ENCODE measurements at regions not wholly inside any gene's neighbourhood (a gene's known extent, or its start where the extent isn't known, plus 50 kb on each side); places are given as distances from the start of the nearest gene placed in this dataset.

DNA sequence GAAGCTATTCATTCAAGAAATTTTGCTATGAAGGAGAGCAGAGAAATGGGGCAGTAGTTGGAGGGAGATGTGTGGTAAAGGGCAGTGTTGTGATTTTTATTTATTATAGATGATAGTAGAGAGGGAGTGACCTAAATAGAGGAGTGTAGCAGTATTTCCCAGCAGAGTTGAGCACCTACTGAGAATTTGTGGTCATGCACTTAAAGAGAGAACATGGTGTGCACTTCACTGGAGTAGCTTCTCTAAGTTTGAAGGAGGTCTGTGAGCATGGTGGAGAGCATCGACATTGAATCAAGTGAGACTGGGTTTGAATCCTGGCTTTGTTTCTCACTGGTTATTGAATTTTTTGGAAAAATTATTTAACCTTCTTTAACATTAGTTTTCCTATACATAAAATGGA lies 129.2 kb downstream of the AQP4 start:
- WGBS, 3 donors, result 96 to 100% (median 96%) methylated on average over 1 of the region's 1 CpG
- FAIRE-seq (no peak), DNase-seq (no peak)
- Histone ChIP-seq H3K27me3 (ENCODE audit: control insufficient read depth in 3 of 3, insufficient read depth in 3 of 3, low read length in 3 of 3) (no peaks in the 10 kb centered on the region), H3K36me3 (ENCODE audit: control insufficient read depth in 3 of 3, insufficient read depth in 2 of 3, low read depth in 1 of 3, low read length in 3 of 3) (no peaks in the 10 kb centered on the region), H3K27ac (ENCODE audit: low read depth in 1 of 3, low read length in 2 of 3) (no peak overlapping the region), H3K4me3 (ENCODE audit: low read depth in 1 of 3, low read length in 3 of 3) (no peak overlapping the region), H3K9me3 (ENCODE audit: control insufficient read depth in 2 of 2, insufficient read depth in 1 of 2, low read depth in 1 of 2, low read length in 1 of 2) (no peaks in the 10 kb centered on the region), H3K4me1 (ENCODE audit: control insufficient read depth in 3 of 3, insufficient read depth in 2 of 3, low read depth in 1 of 3, low read length in 2 of 3) (no peaks in the 10 kb centered on the region)

DNA sequence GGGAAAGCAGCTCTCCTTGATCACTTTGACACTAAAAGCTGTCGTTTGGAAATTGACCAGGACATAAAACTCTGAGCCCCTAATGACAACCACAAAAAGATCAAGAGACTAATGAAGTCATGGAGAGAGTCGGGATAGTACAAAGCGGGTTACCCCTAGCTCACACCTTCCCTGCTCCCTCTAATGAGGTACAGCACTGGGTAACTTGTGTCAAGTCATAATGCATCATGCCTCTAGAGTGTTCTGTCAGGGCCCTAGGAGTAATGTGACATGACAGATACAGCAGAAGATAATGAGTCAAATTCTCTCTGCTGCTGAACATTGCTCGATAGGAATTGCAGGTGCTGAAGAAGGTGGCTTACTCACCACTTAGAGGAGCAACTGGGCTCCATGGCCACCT lies 130.7 kb downstream of the AQP4 start:
- Histone ChIP-seq H3K27me3 (ENCODE audit: control insufficient read depth in 3 of 3, insufficient read depth in 3 of 3, low read length in 3 of 3) (no peaks in the 10 kb centered on the region), H3K9me3 (ENCODE audit: control insufficient read depth in 2 of 2, insufficient read depth in 1 of 2, low read depth in 1 of 2, low read length in 1 of 2) (no peaks in the 10 kb centered on the region), H3K27ac (ENCODE audit: low read depth in 1 of 3, low read length in 2 of 3) (no peak overlapping the region), H3K36me3 (ENCODE audit: control insufficient read depth in 3 of 3, insufficient read depth in 2 of 3, low read depth in 1 of 3, low read length in 3 of 3) (no peaks in the 10 kb centered on the region), H3K4me1 (ENCODE audit: control insufficient read depth in 3 of 3, insufficient read depth in 2 of 3, low read depth in 1 of 3, low read length in 2 of 3) (no peaks in the 10 kb centered on the region), H3K4me3 (ENCODE audit: low read depth in 1 of 3, low read length in 3 of 3) (no peak overlapping the region)
- no peak for FAIRE-seq
- WGBS, 3 donors, result 59 to 69% (median 61%) methylated on average over 4 of the region's 4 CpGs
- DNase-seq, result no peak

- DNase-seq, result no peak
- no peak for FAIRE-seq
- no peak overlapping the region for H3K27ac ChIP-seq (ENCODE audit: low read depth in 1 of 3, low read length in 2 of 3)
- no peaks in the 10 kb centered on the region for H3K4me1 ChIP-seq (ENCODE audit: control insufficient read depth in 3 of 3, insufficient read depth in 2 of 3, low read depth in 1 of 3, low read length in 2 of 3)
- H3K9me3 ChIP-seq (ENCODE audit: control insufficient read depth in 2 of 2, insufficient read depth in 1 of 2, low read depth in 1 of 2, low read length in 1 of 2), result no peaks in the 10 kb centered on the region
- H3K36me3 ChIP-seq (ENCODE audit: control insufficient read depth in 3 of 3, insufficient read depth in 2 of 3, low read depth in 1 of 3, low read length in 3 of 3), result no peaks in the 10 kb centered on the region
- H3K27me3 ChIP-seq (ENCODE audit: control insufficient read depth in 3 of 3, insufficient read depth in 3 of 3, low read length in 3 of 3), result no peaks in the 10 kb centered on the region
- WGBS, 3 donors, result 93 to 94% (median 94%) methylated on average over 2 of the region's 2 CpGs
- no peak overlapping the region for H3K4me3 ChIP-seq (ENCODE audit: low read depth in 1 of 3, low read length in 3 of 3)
Measured at GRCh38 chr18:26729449-26729848, 136.1 kb downstream of the AQP4 start.

- H3K36me3 ChIP-seq (ENCODE audit: control insufficient read depth in 3 of 3, insufficient read depth in 2 of 3, low read depth in 1 of 3, low read length in 3 of 3), result no peaks in the 10 kb centered on the region
- no peaks in the 10 kb centered on the region for H3K9me3 ChIP-seq (ENCODE audit: control insufficient read depth in 2 of 2, insufficient read depth in 1 of 2, low read depth in 1 of 2, low read length in 1 of 2)
- H3K4me1 ChIP-seq (ENCODE audit: control insufficient read depth in 3 of 3, insufficient read depth in 2 of 3, low read depth in 1 of 3, low read length in 2 of 3), result no peaks in the 10 kb centered on the region
- WGBS, 3 donors, result 73 to 86% (median 78%) methylated on average over 3 of the region's 3 CpGs
- no peak overlapping the region for H3K4me3 ChIP-seq (ENCODE audit: low read depth in 1 of 3, low read length in 3 of 3)
- no peak overlapping the region for H3K27ac ChIP-seq (ENCODE audit: low read depth in 1 of 3, low read length in 2 of 3)
- H3K27me3 ChIP-seq (ENCODE audit: control insufficient read depth in 3 of 3, insufficient read depth in 3 of 3, low read length in 3 of 3), result no peaks in the 10 kb centered on the region
- no peak for DNase-seq
- FAIRE-seq, result no peak
Measured at GRCh38 chr18:26729008-26729407, 136.5 kb downstream of the AQP4 start.

GRCh38 chr18:26723981-26724380 lies 141.5 kb downstream of the AQP4 start:
- H3K9me3 ChIP-seq (ENCODE audit: control insufficient read depth in 2 of 2, insufficient read depth in 1 of 2, low read depth in 1 of 2, low read length in 1 of 2), result no peaks in the 10 kb centered on the region
- WGBS, 3 donors, result 77 to 85% (median 80%) methylated on average over 3 of the region's 3 CpGs
- FAIRE-seq, result no peak

GRCh38 chr18:26722565-26722931 lies 143.0 kb downstream of the AQP4 start:
- WGBS, 3 donors, result 92 to 94% (median 93%) methylated on average over 2 of the region's 2 CpGs
- Histone ChIP-seq H3K27me3 (ENCODE audit: control insufficient read depth in 3 of 3, insufficient read depth in 3 of 3, low read length in 3 of 3) (no peaks in the 10 kb centered on the region), H3K9me3 (ENCODE audit: control insufficient read depth in 2 of 2, insufficient read depth in 1 of 2, low read depth in 1 of 2, low read length in 1 of 2) (no peaks in the 10 kb centered on the region), H3K4me1 (ENCODE audit: control insufficient read depth in 3 of 3, insufficient read depth in 2 of 3, low read depth in 1 of 3, low read length in 2 of 3) (no peaks in the 10 kb centered on the region), H3K4me3 (ENCODE audit: low read depth in 1 of 3, low read length in 3 of 3) (no peak overlapping the region), H3K36me3 (ENCODE audit: control insufficient read depth in 3 of 3, insufficient read depth in 2 of 3, low read depth in 1 of 3, low read length in 3 of 3) (no peaks in the 10 kb centered on the region), H3K27ac (ENCODE audit: low read depth in 1 of 3, low read length in 2 of 3) (no peak overlapping the region)
- FAIRE-seq, result no peak
- no peak for DNase-seq

More at GRCh38 chr18:26723981-26724380, 141.5 kb downstream of the AQP4 start:
- H3K27me3 ChIP-seq (ENCODE audit: control insufficient read depth in 3 of 3, insufficient read depth in 3 of 3, low read length in 3 of 3), result no peaks in the 10 kb centered on the region
- DNase-seq, result no peak
- no peaks in the 10 kb centered on the region for H3K36me3 ChIP-seq (ENCODE audit: control insufficient read depth in 3 of 3, insufficient read depth in 2 of 3, low read depth in 1 of 3, low read length in 3 of 3)
- H3K27ac ChIP-seq (ENCODE audit: low read depth in 1 of 3, low read length in 2 of 3), result no peak overlapping the region
- H3K4me1 ChIP-seq (ENCODE audit: control insufficient read depth in 3 of 3, insufficient read depth in 2 of 3, low read depth in 1 of 3, low read length in 2 of 3), result no peaks in the 10 kb centered on the region
- H3K4me3 ChIP-seq (ENCODE audit: low read depth in 1 of 3, low read length in 3 of 3), result no peak overlapping the region

GRCh38 chr18:26721854-26722564 lies 143.5 kb downstream of the AQP4 start:
- Histone ChIP-seq H3K36me3 (ENCODE audit: control insufficient read depth in 3 of 3, insufficient read depth in 2 of 3, low read depth in 1 of 3, low read length in 3 of 3) (no peaks in the 10 kb centered on the region), H3K27me3 (ENCODE audit: control insufficient read depth in 3 of 3, insufficient read depth in 3 of 3, low read length in 3 of 3) (no peaks in the 10 kb centered on the region), H3K4me1 (ENCODE audit: control insufficient read depth in 3 of 3, insufficient read depth in 2 of 3, low read depth in 1 of 3, low read length in 2 of 3) (no peaks in the 10 kb centered on the region), H3K4me3 (ENCODE audit: low read depth in 1 of 3, low read length in 3 of 3) (no peak overlapping the region), H3K27ac (ENCODE audit: low read depth in 1 of 3, low read length in 2 of 3) (no peak overlapping the region), H3K9me3 (ENCODE audit: control insufficient read depth in 2 of 2, insufficient read depth in 1 of 2, low read depth in 1 of 2, low read length in 1 of 2) (no peaks in the 10 kb centered on the region)
- no peak for DNase-seq
- 80 to 87% (median 84%) methylated on average over 9 of the region's 9 CpGs for WGBS, 3 donors
- no peak for FAIRE-seq

DNA sequence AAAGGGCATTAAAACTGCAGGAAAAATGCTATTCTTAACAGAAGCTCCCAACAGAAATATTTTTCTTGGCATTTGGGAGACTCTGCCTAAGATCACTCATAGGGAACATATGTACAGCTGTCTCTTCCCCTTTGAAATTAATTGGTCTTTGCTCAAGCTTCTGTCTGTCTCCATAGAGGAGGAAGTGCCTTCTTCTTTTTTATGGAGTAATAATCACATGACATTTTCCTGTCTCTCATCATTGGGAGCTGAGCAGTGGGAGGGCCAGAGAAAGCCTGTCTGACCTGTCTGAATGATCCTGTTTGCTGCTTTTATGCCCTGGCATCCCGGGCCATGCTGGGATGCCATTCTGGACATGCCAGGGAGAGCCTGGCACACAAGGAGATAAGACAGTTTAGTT lies 145.6 kb downstream of the AQP4 start:
- Histone ChIP-seq H3K4me1 (ENCODE audit: control insufficient read depth in 3 of 3, insufficient read depth in 2 of 3, low read depth in 1 of 3, low read length in 2 of 3) (no peaks in the 10 kb centered on the region), H3K9me3 (ENCODE audit: control insufficient read depth in 2 of 2, insufficient read depth in 1 of 2, low read depth in 1 of 2, low read length in 1 of 2) (no peaks in the 10 kb centered on the region), H3K27ac (ENCODE audit: low read depth in 1 of 3, low read length in 2 of 3) (no peak overlapping the region), H3K27me3 (ENCODE audit: control insufficient read depth in 3 of 3, insufficient read depth in 3 of 3, low read length in 3 of 3) (no peaks in the 10 kb centered on the region), H3K4me3 (ENCODE audit: low read depth in 1 of 3, low read length in 3 of 3) (no peak overlapping the region), H3K36me3 (ENCODE audit: control insufficient read depth in 3 of 3, insufficient read depth in 2 of 3, low read depth in 1 of 3, low read length in 3 of 3) (no peaks in the 10 kb centered on the region)
- FAIRE-seq (no peak), DNase-seq (no peak)
- 38 to 66% (median 60%) methylated on average over 1 of the region's 1 CpG for WGBS, 3 donors

DNA sequence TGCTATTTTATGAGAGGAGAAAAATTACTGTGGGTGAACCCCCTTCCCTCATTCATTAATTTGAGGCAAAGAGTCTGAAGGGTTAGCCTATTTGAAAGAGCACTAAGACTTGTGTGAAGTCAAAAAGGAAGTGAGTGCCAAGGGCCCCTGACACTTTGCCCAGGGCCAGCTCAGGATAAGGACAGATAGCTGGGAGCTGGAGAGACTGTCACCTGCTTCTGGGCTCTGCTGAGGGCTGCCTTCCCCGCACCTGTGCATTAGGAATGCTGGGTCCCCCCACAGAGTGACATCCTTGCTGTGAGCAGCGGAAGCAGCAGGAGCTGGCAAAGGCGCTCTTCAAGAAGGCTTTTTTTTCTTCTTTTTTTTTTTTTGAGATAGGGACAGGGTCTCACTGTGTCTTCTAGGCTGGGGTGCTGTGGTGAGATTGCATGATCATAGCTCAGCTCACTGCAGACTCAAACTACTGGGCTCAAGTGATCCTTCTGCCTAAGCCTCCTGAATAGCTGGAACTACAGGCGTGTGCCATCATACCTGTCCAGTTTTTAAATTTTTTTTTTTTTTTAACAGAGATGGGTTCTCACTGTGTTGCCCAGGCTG lies 148.3 kb downstream of the AQP4 start:
- 65 to 73% (median 71%) methylated on average over 4 of the region's 4 CpGs for WGBS, 3 donors
- Histone ChIP-seq H3K36me3 (ENCODE audit: control insufficient read depth in 3 of 3, insufficient read depth in 2 of 3, low read depth in 1 of 3, low read length in 3 of 3) (no peaks in the 10 kb centered on the region), H3K4me3 (ENCODE audit: low read depth in 1 of 3, low read length in 3 of 3) (no peak overlapping the region), H3K4me1 (ENCODE audit: control insufficient read depth in 3 of 3, insufficient read depth in 2 of 3, low read depth in 1 of 3, low read length in 2 of 3) (no peaks in the 10 kb centered on the region), H3K9me3 (ENCODE audit: control insufficient read depth in 2 of 2, insufficient read depth in 1 of 2, low read depth in 1 of 2, low read length in 1 of 2) (no peaks in the 10 kb centered on the region), H3K27me3 (ENCODE audit: control insufficient read depth in 3 of 3, insufficient read depth in 3 of 3, low read length in 3 of 3) (no peaks in the 10 kb centered on the region), H3K27ac (ENCODE audit: low read depth in 1 of 3, low read length in 2 of 3) (no peak overlapping the region)
- no peak for DNase-seq
- FAIRE-seq, result no peak
